Breast epithelium (tissue), 3 donors: ENCODE measurements at regions not wholly inside any gene's neighbourhood (a gene's known extent, or its start where the extent isn't known, plus 50 kb on each side); places are given as distances from the start of the nearest gene placed in this dataset.

ENCODE experiments used
- POLR2A ChIP-seq: fragments of 450-650 bp; IDR thresholded peaks from one replicate; pipeline ENCODE4 v1.6.1; 2016; ENCODE audit warnings: antibody characterized with exemption, mild to moderate bottlenecking, moderate library complexity
- POLR2AphosphoS5 ChIP-seq, 3 donors: sonication (generic); formaldehyde crosslinking; IDR thresholded peaks; one replicate each; pipeline ENCODE4 v1.6.1; 2017; ENCODE audit warnings: antibody characterized with exemption in 3 of 3
- TF ChIP-seq, protein P1 (sequence below), 3 donors: fragments of 450-650 bp; IDR thresholded peaks; one replicate each; pipeline ENCODE4 v1.5.1; 2016 to 2017; ENCODE audit warnings: antibody characterized with exemption in 3 of 3, mild to moderate bottlenecking in 3 of 3, moderate library complexity in 3 of 3

DNA sequence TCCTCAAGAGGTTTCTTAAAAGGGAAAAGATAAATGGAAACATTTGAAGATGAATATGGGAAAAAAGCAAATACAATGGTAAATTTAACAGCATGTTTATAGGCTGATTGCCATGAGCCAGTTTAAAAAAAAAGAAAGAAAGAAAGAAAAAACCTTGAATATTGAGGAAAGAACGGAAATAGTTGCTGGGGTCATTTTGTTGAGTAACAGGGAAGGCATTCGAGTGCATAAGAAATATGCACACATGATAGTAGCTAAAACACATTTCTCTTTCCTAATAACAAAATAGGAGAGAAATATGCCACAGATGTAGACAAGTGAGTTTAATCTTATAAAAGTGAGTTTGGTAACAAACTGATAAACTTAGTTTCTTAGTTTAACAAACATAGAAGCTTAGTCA lies 864.6 kb upstream of the ACO1 start:
- TF ChIP-seq, protein P1, sequence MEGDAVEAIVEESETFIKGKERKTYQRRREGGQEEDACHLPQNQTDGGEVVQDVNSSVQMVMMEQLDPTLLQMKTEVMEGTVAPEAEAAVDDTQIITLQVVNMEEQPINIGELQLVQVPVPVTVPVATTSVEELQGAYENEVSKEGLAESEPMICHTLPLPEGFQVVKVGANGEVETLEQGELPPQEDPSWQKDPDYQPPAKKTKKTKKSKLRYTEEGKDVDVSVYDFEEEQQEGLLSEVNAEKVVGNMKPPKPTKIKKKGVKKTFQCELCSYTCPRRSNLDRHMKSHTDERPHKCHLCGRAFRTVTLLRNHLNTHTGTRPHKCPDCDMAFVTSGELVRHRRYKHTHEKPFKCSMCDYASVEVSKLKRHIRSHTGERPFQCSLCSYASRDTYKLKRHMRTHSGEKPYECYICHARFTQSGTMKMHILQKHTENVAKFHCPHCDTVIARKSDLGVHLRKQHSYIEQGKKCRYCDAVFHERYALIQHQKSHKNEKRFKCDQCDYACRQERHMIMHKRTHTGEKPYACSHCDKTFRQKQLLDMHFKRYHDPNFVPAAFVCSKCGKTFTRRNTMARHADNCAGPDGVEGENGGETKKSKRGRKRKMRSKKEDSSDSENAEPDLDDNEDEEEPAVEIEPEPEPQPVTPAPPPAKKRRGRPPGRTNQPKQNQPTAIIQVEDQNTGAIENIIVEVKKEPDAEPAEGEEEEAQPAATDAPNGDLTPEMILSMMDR (IDR thresholded peaks at IDR 0.05): no peak
- TF ChIP-seq POLR2A (no peak), POLR2AphosphoS5 (IDR thresholded peaks at IDR 0.05) (no peak)
